HepG2 (cell line): ENCODE measurements at regions not wholly inside any gene's neighbourhood (a gene's known extent, or its start where the extent isn't known, plus 50 kb on each side); places are given as distances from the start of the nearest gene placed in this dataset.

Experiments used
- ARNT2 ChIP-seq: sonication (generic); formaldehyde crosslinking; IDR thresholded peaks from 2 replicates; pipeline ENCODE4 v1.8.0; 2022; ENCODE audit warnings: mild to moderate bottlenecking, low read depth, missing genetic modification reagents, moderate library complexity
- ATF7 ChIP-seq, 2 experiments: fragments of 450-650 bp in 1 of 2; sonication (generic) in 1 of 2; formaldehyde crosslinking in 1 of 2; IDR thresholded peaks; 2 replicates each; pipeline versions ENCODE4 v1.4.0 to v1.6.1; 2016 to 2020; ENCODE audit warnings: antibody characterized with exemption in 1 of 2, mild to moderate bottlenecking in 1 of 2, missing genetic modification reagents in 1 of 2
- CEBPB ChIP-seq: IDR thresholded peaks from 2 replicates; pipeline ENCODE4 v1.6.1; 2011; ENCODE audit warnings: low read depth, low read length, improper control_type of control experiment, borderline replicate concordance
- CREM ChIP-seq, 2 experiments: sonication (generic) in 1 of 2; formaldehyde crosslinking in 1 of 2; IDR thresholded peaks; 2 replicates each; pipeline versions ENCODE4 v1.4.0 to v1.6.1; 2016 to 2020; ENCODE audit warnings: antibody characterized with exemption in 1 of 2, mild to moderate bottlenecking in 1 of 2, missing genetic modification reagents in 1 of 2
- GZF1 ChIP-seq: sonication (generic); formaldehyde crosslinking; IDR thresholded peaks from 2 replicates; pipeline ENCODE4 v1.5.1; 2020; ENCODE audit warnings: mild to moderate bottlenecking, missing genetic modification reagents
- MAX ChIP-seq: IDR thresholded peaks from 2 replicates; pipeline ENCODE4 v1.6.1; 2012; ENCODE audit warnings: inconsistent platforms
- NR2C2 ChIP-seq: sonication (generic); formaldehyde crosslinking; IDR thresholded peaks from 2 replicates; pipeline ENCODE4 v1.4.0; 2020; ENCODE audit warnings: missing genetic modification reagents, mild to moderate bottlenecking, moderate library complexity, borderline replicate concordance
- POLR2A ChIP-seq, 2 experiments: IDR thresholded peaks; 2 replicates each; pipeline ENCODE4 v1.6.1; 2011; ENCODE audit warnings: low read depth in 2 of 2, low read length in 2 of 2, mild to moderate bottlenecking in 1 of 2, moderate library complexity in 1 of 2; ENCODE audit not compliant: insufficient read depth in 1 of 2
- SMYD3 ChIP-seq: sonication (generic); formaldehyde crosslinking; IDR thresholded peaks from 2 replicates; pipeline ENCODE4 v1.8.1; 2023; ENCODE audit warnings: mild to moderate bottlenecking, missing genetic modification reagents
- SP4 ChIP-seq: sonication (generic); formaldehyde crosslinking; IDR thresholded peaks from 2 replicates; pipeline ENCODE4 v1.8.1; 2023; ENCODE audit warnings: mild to moderate bottlenecking, missing genetic modification reagents
- SRF ChIP-seq: IDR thresholded peaks from 2 replicates; pipeline ENCODE4 v1.6.1; 2011; ENCODE audit warnings: mild to moderate bottlenecking, low read depth, low read length, moderate library complexity
- ZBTB7A ChIP-seq: sonication (generic); formaldehyde crosslinking; IDR thresholded peaks from 2 replicates; pipeline ENCODE4 v1.8.0; 2022; ENCODE audit warnings: mild to moderate bottlenecking, missing genetic modification reagents

GRCh38 chr4:156242390-156242789 is 288.7 kb upstream of the CTSO start:
- TF ChIP-seq MAX (no peak), NR2C2 (CRISPR knock-in tag) (no peak), SRF (no peak), SP4 (CRISPR knock-in tag) (no peak), GZF1 (CRISPR knock-in tag) (no peak), ZBTB7A (CRISPR knock-in tag) (no peak), CREM (IDR thresholded peaks at IDR 0.05) (no peak), CREM (CRISPR knock-in tag; IDR thresholded peaks at IDR 0.05) (no peak), ARNT2 (no peak), ATF7 (IDR thresholded peaks at IDR 0.05) (no peak), ATF7 (CRISPR knock-in tag; IDR thresholded peaks at IDR 0.05) (no peak), CEBPB (no peak), POLR2A (IDR thresholded peaks at IDR 0.05; ENCODE audit: insufficient read depth in 1 of 2, low read depth in 2 of 2, low read length in 2 of 2) (no peak), SMYD3 (CRISPR knock-in tag) (no peak)
